ENCODE measurements at regions not wholly inside any gene's neighbourhood (a gene's known extent, or its start where the extent isn't known, plus 50 kb on each side); places are given as distances from the start of the nearest gene placed in this dataset.

GRCh38 chr9:86408121-86408520 is 53.9 kb upstream of the TUT7 start:
- peaks cover 0 to 10% of the 10 kb centered on the region in 2 donors for H3K4me1 ChIP-seq
- H3K9me3 ChIP-seq, result no peaks in the 10 kb centered on the region
- TF ChIP-seq CTCF (IDR thresholded peaks at IDR 0.05), result no peak
- H3K27ac ChIP-seq, result no peak overlapping the region
- intact Hi-C loops (cut with DNase I), result no loop called here
- peaks cover 4% of the 10 kb centered on the region for H3K27me3 ChIP-seq
- no peaks in the 10 kb centered on the region for H3K36me3 ChIP-seq
- no peak for DNase-seq (ENCODE audit: low spot score in 2 of 2)
- no peak overlapping the region for H3K4me3 ChIP-seq

GRCh38 chr9:86407022-86407421 is 52.8 kb upstream of the TUT7 start:
- peaks cover 0 to 10% of the 10 kb centered on the region in 2 donors for H3K4me1 ChIP-seq
- no peaks in the 10 kb centered on the region for H3K36me3 ChIP-seq
- TF ChIP-seq CTCF (IDR thresholded peaks at IDR 0.05), result no peak
- intact Hi-C loops (cut with DNase I), result no loop called here
- H3K9me3 ChIP-seq, result no peaks in the 10 kb centered on the region
- H3K27me3 ChIP-seq, result peaks cover 4% of the 10 kb centered on the region
- no peak overlapping the region for H3K4me3 ChIP-seq
- no peak for DNase-seq (ENCODE audit: low spot score in 2 of 2)
- no peak overlapping the region for H3K27ac ChIP-seq

GRCh38 chr9:86406366-86406765 is 52.2 kb upstream of the TUT7 start:
- H3K9me3 ChIP-seq, result no peaks in the 10 kb centered on the region
- no peak for TF ChIP-seq CTCF (IDR thresholded peaks at IDR 0.05)
- H3K27me3 ChIP-seq, result peaks cover 4% of the 10 kb centered on the region
- H3K36me3 ChIP-seq, result no peaks in the 10 kb centered on the region
- no peak for DNase-seq (ENCODE audit: low spot score in 2 of 2)
- intact Hi-C loops (cut with DNase I), result no loop called here
- no peak overlapping the region for H3K27ac ChIP-seq
- no peak overlapping the region for H3K4me3 ChIP-seq
- peaks cover 0 to 10% of the 10 kb centered on the region in 2 donors for H3K4me1 ChIP-seq

GRCh38 chr9:86405926-86406325 is 51.7 kb upstream of the TUT7 start:
- no peaks in the 10 kb centered on the region for H3K9me3 ChIP-seq
- peaks cover 4% of the 10 kb centered on the region for H3K27me3 ChIP-seq
- no peak for TF ChIP-seq CTCF (IDR thresholded peaks at IDR 0.05)
- intact Hi-C loops (cut with DNase I), result no loop called here
- peaks cover 0 to 10% of the 10 kb centered on the region in 2 donors for H3K4me1 ChIP-seq
- H3K27ac ChIP-seq, result no peak overlapping the region
- H3K4me3 ChIP-seq, result no peak overlapping the region
- no peaks in the 10 kb centered on the region for H3K36me3 ChIP-seq
- DNase-seq (ENCODE audit: low spot score in 2 of 2), result no peak

- DNase-seq (ENCODE audit: low spot score in 2 of 2), result no peak
- no peak for TF ChIP-seq CTCF (IDR thresholded peaks at IDR 0.05)
- intact Hi-C loops (cut with DNase I), result no loop called here
- H3K27me3 ChIP-seq, result peaks cover 4% of the 10 kb centered on the region
- H3K27ac ChIP-seq, result no peak overlapping the region
- no peaks in the 10 kb centered on the region for H3K9me3 ChIP-seq
- H3K4me3 ChIP-seq, result no peak overlapping the region
- peaks cover 0 to 10% of the 10 kb centered on the region in 2 donors for H3K4me1 ChIP-seq
- no peaks in the 10 kb centered on the region for H3K36me3 ChIP-seq
These were observed 50.9 kb upstream of the TUT7 start for GRCh38 chr9:86405086-86405491.
